Vagina (tissue), 2 donors: ENCODE measurements at regions not wholly inside any gene's neighbourhood (a gene's known extent, or its start where the extent isn't known, plus 50 kb on each side); places are given as distances from the start of the nearest gene placed in this dataset.

Source experiments
- DNase-seq, 2 donors: peaks; one replicate each; pipeline ENCODE4 v3.0.0-alpha.2; 2017; ENCODE audit errors: extremely low spot score in 2 of 2
- H3K27ac ChIP-seq: fragments of 200-600 bp; sonication (generic); one replicate; pipeline ENCODE4 v1.5.1; 2019
- H3K27me3 ChIP-seq: fragments of 200-600 bp; sonication (generic); one replicate; pipeline ENCODE4 v1.5.1; 2019
- H3K36me3 ChIP-seq, 2 donors: fragments of 200-600 bp; sonication (generic); one replicate each; pipeline ENCODE4 v1.5.1; 2017 to 2019
- H3K4me1 ChIP-seq: fragments of 200-600 bp; sonication (generic); one replicate; pipeline ENCODE4 v1.5.1; 2019
- H3K4me3 ChIP-seq, 2 donors: fragments of 200-600 bp; sonication (generic); 1 replicate in 1 of 2; 2 replicates in 1 of 2; pipeline ENCODE4 v1.5.1; 2016 to 2019
- H3K9me3 ChIP-seq: fragments of 200-600 bp; sonication (generic); one replicate; pipeline ENCODE4 v1.5.1; 2019
- CTCF ChIP-seq, 3 experiments: fragments of 450-650 bp in 2 of 3; fragments of 200-600 bp in 1 of 3; sonication (generic) in 1 of 3; IDR thresholded peaks; one replicate each; pipeline ENCODE4 v1.5.1; 2017 to 2019; ENCODE audit warnings: antibody characterized with exemption in 3 of 3, mild to moderate bottlenecking in 2 of 3, moderate library complexity in 2 of 3
- POLR2A ChIP-seq, 2 donors: fragments of 450-650 bp; IDR thresholded peaks; one replicate each; pipeline ENCODE4 v1.6.1; 2017; ENCODE audit warnings: antibody characterized with exemption in 2 of 2, mild to moderate bottlenecking in 2 of 2, moderate library complexity in 2 of 2
- POLR2AphosphoS5 ChIP-seq, 2 donors: sonication (generic); formaldehyde crosslinking; IDR thresholded peaks; one replicate each; pipeline ENCODE4 v1.9.0; 2017; ENCODE audit warnings: antibody characterized with exemption in 2 of 2, mild to moderate bottlenecking in 2 of 2, low read depth in 1 of 2; ENCODE audit not compliant: insufficient read depth in 1 of 2
- intact Hi-C: fragments of 100-400 bp; cut with DNase I; formaldehyde crosslinking; loops from one replicate; pipeline ENCODE4 v1.15.1; 2023

GRCh38 chr7:41762641-41763040, 59.8 kb upstream of the INHBA start:
- Histone ChIP-seq H3K4me3 (no peak overlapping the region), H3K36me3 (no peaks in the 10 kb centered on the region), H3K27me3 (no peaks in the 10 kb centered on the region), H3K4me1 (no peaks in the 10 kb centered on the region), H3K9me3 (no peaks in the 10 kb centered on the region), H3K27ac (no peak overlapping the region)
- no peak for DNase-seq
- TF ChIP-seq POLR2A (IDR thresholded peaks at IDR 0.05) = no peak
- no peak for TF ChIP-seq POLR2AphosphoS5 (IDR thresholded peaks at IDR 0.05; ENCODE audit: insufficient read depth in 1 of 2, low read depth in 1 of 2)
- no peak for TF ChIP-seq CTCF (IDR thresholded peaks at IDR 0.05)
- intact Hi-C loops = no loop called here

DNA sequence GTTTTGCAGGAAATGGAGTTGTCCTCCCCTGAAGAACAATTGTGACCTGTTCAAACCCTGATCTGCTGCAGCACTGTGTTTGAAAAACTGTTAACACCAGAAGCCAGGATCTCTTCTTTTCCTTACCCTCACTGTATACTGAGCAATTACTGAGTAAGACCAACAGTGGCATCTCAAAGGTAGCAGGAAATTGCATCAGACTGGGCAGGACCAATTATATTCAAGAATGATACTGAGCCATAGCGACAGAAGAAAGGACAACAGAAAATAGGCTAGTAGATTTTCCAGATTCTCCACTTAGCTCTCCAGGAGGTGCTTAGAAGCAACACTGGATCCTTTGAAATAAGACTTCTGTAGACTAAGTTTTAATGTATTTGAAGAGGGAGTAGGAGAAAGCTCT, 57.4 kb upstream of the INHBA start:
- H3K36me3 ChIP-seq = no peaks in the 10 kb centered on the region
- no peaks in the 10 kb centered on the region for H3K4me1 ChIP-seq
- H3K9me3 ChIP-seq = no peaks in the 10 kb centered on the region
- DNase-seq = no peak
- H3K27me3 ChIP-seq = no peaks in the 10 kb centered on the region
- TF ChIP-seq POLR2A (IDR thresholded peaks at IDR 0.05) (no peak), POLR2AphosphoS5 (IDR thresholded peaks at IDR 0.05; ENCODE audit: insufficient read depth in 1 of 2, low read depth in 1 of 2) (no peak), CTCF (IDR thresholded peaks at IDR 0.05) (no peak)
- no peak overlapping the region for H3K27ac ChIP-seq
- intact Hi-C loops = no loop called here
- no peak overlapping the region for H3K4me3 ChIP-seq

GRCh38 chr7:41758321-41758720, 55.4 kb upstream of the INHBA start:
- no peaks in the 10 kb centered on the region for H3K9me3 ChIP-seq
- H3K36me3 ChIP-seq = no peaks in the 10 kb centered on the region
- no peak overlapping the region for H3K27ac ChIP-seq
- no peak overlapping the region for H3K4me3 ChIP-seq
- intact Hi-C loops = no loop called here
- DNase-seq = no peak
- H3K27me3 ChIP-seq = no peaks in the 10 kb centered on the region
- TF ChIP-seq CTCF (IDR thresholded peaks at IDR 0.05) (no peak), POLR2AphosphoS5 (IDR thresholded peaks at IDR 0.05; ENCODE audit: insufficient read depth in 1 of 2, low read depth in 1 of 2) (no peak), POLR2A (IDR thresholded peaks at IDR 0.05) (no peak)
- no peaks in the 10 kb centered on the region for H3K4me1 ChIP-seq

GRCh38 chr7:41756650-41757182, 53.8 kb upstream of the INHBA start:
- Histone ChIP-seq H3K4me1 (no peaks in the 10 kb centered on the region), H3K4me3 (no peak overlapping the region), H3K9me3 (no peaks in the 10 kb centered on the region), H3K36me3 (no peaks in the 10 kb centered on the region), H3K27me3 (no peaks in the 10 kb centered on the region), H3K27ac (no peak overlapping the region)
- TF ChIP-seq POLR2A (IDR thresholded peaks at IDR 0.05) (no peak), CTCF (IDR thresholded peaks at IDR 0.05) (no peak), POLR2AphosphoS5 (IDR thresholded peaks at IDR 0.05; ENCODE audit: insufficient read depth in 1 of 2, low read depth in 1 of 2) (no peak)
- intact Hi-C loops = no loop called here
- DNase-seq = no peak

- TF ChIP-seq POLR2AphosphoS5 (IDR thresholded peaks at IDR 0.05; ENCODE audit: insufficient read depth in 1 of 2, low read depth in 1 of 2) = no peak
- no peak for TF ChIP-seq POLR2A (IDR thresholded peaks at IDR 0.05)
- no peak for TF ChIP-seq CTCF (IDR thresholded peaks at IDR 0.05)
- H3K36me3 ChIP-seq = no peaks in the 10 kb centered on the region
- no peaks in the 10 kb centered on the region for H3K27me3 ChIP-seq
- H3K4me1 ChIP-seq = no peaks in the 10 kb centered on the region
- H3K9me3 ChIP-seq = no peaks in the 10 kb centered on the region
- H3K27ac ChIP-seq = no peak overlapping the region
- intact Hi-C loops = no loop called here
- H3K4me3 ChIP-seq = no peak overlapping the region
- DNase-seq = no peak
Observed at GRCh38 chr7:41755096-41755495, 52.2 kb upstream of the INHBA start.
